Skeletal muscle satellite cell (primary cell): ENCODE measurements at regions not wholly inside any gene's neighbourhood (a gene's known extent, or its start where the extent isn't known, plus 50 kb on each side); places are given as distances from the start of the nearest gene placed in this dataset.

ENCODE experiments used
- H3K27me3 ChIP-seq: 2 replicates; pipeline ENCODE4 v1.7.0; 2013; ENCODE audit warnings: low read length; ENCODE audit not compliant: control insufficient read depth, insufficient read depth
- H3K36me3 ChIP-seq: 2 replicates; pipeline ENCODE4 v1.7.0; 2013; ENCODE audit warnings: mild to moderate bottlenecking, control low read depth, low read length; ENCODE audit not compliant: insufficient read depth
- H3K4me1 ChIP-seq: 2 replicates; pipeline ENCODE4 v1.7.0; 2013; ENCODE audit warnings: low read length; ENCODE audit not compliant: control insufficient read depth, insufficient read depth
- H3K4me2 ChIP-seq: 2 replicates; pipeline ENCODE4 v1.7.0; 2013; ENCODE audit warnings: mild to moderate bottlenecking, low read length
- H3K4me3 ChIP-seq: 2 replicates; pipeline ENCODE4 v1.7.0; 2013; ENCODE audit warnings: low read length
- H3K9ac ChIP-seq: 2 replicates; pipeline ENCODE4 v1.7.0; 2013; ENCODE audit warnings: mild to moderate bottlenecking, low read depth, low read length, moderate library complexity
- H3K9me3 ChIP-seq: replicated peaks from 2 replicates; pipeline ENCODE4 v1.7.0; 2013; ENCODE audit warnings: mild to moderate bottlenecking, control low read depth, low read length

DNA sequence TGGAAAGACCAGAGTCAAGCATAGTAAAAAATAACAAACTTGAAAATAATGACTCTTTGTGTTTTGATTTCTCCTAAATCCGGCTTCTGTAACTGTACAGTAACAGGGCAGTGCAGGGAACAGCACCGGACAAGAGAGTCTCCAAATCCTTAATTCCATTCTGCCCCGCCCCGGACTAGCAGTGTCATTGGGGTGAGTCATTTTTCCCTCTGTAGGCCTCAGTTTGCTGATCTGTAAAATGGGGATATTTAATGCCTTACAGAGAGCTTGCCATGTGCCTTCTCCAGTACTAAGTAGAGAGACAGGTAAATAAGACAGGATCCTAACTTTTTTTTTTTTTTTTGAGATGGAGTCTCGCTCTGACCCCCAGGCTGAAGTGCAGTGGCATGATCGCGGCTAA, 83.6 kb upstream of the TBC1D3K start:
- Histone ChIP-seq H3K4me3 (no peak overlapping the region), H3K9ac (no peak overlapping the region), H3K36me3 (no peaks in the 10 kb centered on the region), H3K4me2 (no peak overlapping the region), H3K4me1 (no peaks in the 10 kb centered on the region), H3K27me3 (peaks cover 54% of the 10 kb centered on the region), H3K9me3 (no peaks in the 10 kb centered on the region)

DNA sequence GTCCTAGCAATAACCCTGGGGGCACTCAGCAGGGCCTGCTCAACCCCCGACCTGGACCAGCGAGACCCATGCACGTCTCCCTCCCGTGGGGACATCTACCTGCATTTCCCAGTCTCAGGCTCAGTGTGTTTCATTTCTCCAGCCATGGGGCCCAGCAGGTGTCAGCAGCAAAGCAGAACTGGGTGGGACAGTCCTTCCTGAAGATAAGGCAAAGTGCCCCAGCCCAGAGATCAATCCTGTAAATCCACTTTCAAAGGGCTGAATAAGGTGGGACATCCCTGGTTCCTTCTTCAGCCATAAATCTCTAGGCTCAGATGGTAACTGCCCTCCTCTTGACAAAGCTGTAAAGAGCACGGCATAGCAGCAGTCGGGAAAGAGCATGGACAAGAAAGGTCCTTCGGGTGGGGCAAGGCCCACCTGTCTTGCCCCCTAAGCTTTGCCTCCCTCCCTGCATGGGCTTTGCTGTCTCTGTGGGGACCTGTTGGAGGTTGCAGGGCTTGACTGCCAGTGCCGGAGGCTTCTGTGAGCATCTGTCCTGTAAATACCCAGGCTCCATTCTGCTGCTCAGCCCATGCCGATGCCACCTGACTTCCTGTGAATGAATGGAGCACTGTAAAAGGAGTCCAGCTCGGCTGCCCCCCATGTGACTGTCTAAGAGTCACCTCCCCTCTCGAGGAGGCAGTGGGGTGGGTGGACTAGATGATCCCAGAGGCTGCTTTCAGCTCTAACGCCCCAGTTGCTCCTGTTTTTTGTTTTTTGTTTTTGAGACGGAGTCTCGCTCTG, 84.8 kb upstream of the TBC1D3K start:
- Histone ChIP-seq H3K4me1 (no peaks in the 10 kb centered on the region), H3K36me3 (no peaks in the 10 kb centered on the region)

DNA sequence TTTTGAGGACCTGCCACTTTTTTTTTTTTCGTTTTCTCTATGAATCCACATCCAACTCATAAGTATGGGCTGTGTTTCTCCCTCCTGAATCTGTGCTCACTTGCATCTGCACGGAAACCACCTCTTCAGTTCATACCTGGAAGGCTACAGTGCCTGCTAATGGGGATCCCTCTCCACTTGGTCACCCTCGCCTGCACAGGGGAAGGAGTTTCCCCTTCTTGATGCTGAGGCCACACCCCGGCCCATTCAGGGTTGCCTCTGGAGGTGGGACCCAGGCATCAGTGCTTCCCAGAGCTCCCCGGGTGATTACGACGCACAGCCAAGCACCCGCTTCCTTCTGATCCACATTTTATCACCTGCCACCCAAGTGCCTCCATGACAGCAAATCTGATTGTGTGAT, 85.9 kb upstream of the TBC1D3K start:
- Histone ChIP-seq H3K9ac (no peak overlapping the region), H3K36me3 (no peaks in the 10 kb centered on the region), H3K4me1 (no peaks in the 10 kb centered on the region), H3K4me3 (no peak overlapping the region), H3K27me3 (peaks cover 58% of the 10 kb centered on the region), H3K4me2 (no peak overlapping the region), H3K9me3 (no peaks in the 10 kb centered on the region)

More for the DNA sequence above, 84.8 kb upstream of the TBC1D3K start:
- no peak overlapping the region for H3K9ac ChIP-seq
- no peak overlapping the region for H3K4me3 ChIP-seq
- no peak overlapping the region for H3K4me2 ChIP-seq
- peaks cover 64% of the 10 kb centered on the region for H3K27me3 ChIP-seq
- H3K9me3 ChIP-seq: no peaks in the 10 kb centered on the region

DNA sequence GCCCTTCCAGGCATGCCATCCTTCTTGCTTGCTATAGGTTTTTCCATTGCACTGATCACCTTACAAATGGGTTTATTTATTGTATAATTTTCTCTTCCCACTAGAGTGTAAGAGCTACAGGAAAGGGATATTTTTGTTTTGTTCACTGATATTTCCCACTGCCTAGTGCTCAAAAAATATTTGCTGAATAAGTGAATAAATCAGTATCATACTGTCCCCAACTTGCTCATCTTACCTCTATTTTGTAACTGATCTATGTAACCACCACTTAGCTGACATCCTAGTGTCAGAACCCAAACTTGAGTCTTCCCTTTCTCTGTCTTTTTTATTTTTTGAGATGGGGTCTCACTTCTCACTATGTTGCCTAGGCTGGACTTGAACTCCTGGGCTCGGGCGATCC, 87.6 kb upstream of the TBC1D3K start:
- H3K4me3 ChIP-seq: no peak overlapping the region
- H3K36me3 ChIP-seq: no peaks in the 10 kb centered on the region
- no peak overlapping the region for H3K4me2 ChIP-seq
- H3K4me1 ChIP-seq: no peaks in the 10 kb centered on the region
- H3K27me3 ChIP-seq: peaks cover 54% of the 10 kb centered on the region
- H3K9ac ChIP-seq: no peak overlapping the region
- H3K9me3 ChIP-seq: no peaks in the 10 kb centered on the region

DNA sequence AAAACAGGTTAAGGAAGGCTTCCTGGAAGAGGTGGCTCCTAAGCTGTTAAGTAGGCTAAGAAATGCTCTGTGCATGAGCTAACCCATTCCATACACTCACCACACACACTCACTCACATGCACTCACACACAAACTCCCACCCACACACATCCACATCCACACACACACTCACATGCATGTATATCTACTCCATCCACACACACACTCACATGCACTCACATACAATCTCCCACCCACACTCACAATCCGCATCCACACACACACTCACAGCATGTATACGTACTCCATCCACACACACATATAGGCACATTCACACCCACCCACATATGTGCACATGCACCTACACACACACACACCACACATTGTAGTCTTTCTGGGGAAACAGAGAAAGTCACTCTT, 89.3 kb upstream of the HNF1B start:
- Histone ChIP-seq H3K9ac (no peak overlapping the region), H3K9me3 (no peaks in the 10 kb centered on the region), H3K4me2 (no peak overlapping the region), H3K4me1 (no peaks in the 10 kb centered on the region), H3K36me3 (no peaks in the 10 kb centered on the region), H3K27me3 (peaks cover 56% of the 10 kb centered on the region), H3K4me3 (no peak overlapping the region)

DNA sequence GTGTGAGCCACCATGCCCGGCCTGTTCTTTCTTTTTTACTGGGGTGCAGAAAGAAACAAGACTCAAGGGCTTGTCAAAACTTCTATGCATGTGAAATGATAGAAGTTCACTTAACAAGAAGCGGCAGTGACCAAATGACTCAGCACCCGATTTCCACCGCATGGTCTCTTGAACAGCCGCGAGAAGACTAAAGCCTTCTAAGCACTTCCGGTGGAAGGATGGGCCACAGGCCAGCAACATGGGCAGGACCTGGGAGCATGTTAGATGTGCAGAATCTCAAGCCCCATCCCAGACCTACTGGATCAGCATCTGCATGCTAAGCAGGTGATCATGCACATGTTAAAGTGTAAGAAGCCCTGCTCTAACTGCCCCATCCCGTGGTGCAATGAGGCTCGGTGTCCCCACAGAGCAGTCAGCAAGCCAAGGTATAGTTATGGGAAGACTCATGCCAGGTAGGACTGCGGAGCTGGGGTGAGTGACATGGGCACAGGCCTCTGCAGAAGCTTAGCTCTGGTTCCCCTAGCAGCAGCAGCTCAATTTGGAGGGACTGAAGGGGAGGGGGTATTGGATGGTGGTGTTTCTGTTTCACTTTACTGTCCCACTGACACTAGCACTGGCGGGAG, 88.5 kb upstream of the HNF1B start:
- Histone ChIP-seq H3K9ac (no peak overlapping the region), H3K9me3 (no peaks in the 10 kb centered on the region), H3K4me1 (no peaks in the 10 kb centered on the region), H3K4me3 (no peak overlapping the region), H3K27me3 (peaks cover 48% of the 10 kb centered on the region), H3K4me2 (no peak overlapping the region), H3K36me3 (no peaks in the 10 kb centered on the region)

DNA sequence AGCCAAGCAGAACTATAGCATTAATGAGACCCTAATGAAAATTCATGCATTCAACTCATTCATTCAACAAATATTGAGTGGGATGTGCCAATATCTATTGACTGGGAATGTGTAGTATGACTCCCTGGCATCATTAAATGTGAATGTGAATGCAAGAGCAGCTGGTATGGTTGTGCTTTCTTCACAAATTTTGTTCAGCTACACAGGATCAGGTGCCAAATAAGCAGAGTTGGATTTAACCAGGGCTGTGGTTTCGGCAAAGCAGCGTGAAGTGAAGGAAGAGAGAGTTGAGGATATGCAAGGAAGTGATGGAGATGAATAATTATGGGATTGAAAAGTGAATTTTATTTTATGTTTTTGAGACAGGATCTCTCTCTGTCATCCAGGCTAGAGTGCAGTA, 87.1 kb upstream of the HNF1B start:
- no peak overlapping the region for H3K4me3 ChIP-seq
- H3K4me1 ChIP-seq: no peaks in the 10 kb centered on the region
- no peak overlapping the region for H3K9ac ChIP-seq
- peaks cover 48% of the 10 kb centered on the region for H3K27me3 ChIP-seq
- no peaks in the 10 kb centered on the region for H3K36me3 ChIP-seq
- H3K9me3 ChIP-seq: no peaks in the 10 kb centered on the region
- H3K4me2 ChIP-seq: no peak overlapping the region

DNA sequence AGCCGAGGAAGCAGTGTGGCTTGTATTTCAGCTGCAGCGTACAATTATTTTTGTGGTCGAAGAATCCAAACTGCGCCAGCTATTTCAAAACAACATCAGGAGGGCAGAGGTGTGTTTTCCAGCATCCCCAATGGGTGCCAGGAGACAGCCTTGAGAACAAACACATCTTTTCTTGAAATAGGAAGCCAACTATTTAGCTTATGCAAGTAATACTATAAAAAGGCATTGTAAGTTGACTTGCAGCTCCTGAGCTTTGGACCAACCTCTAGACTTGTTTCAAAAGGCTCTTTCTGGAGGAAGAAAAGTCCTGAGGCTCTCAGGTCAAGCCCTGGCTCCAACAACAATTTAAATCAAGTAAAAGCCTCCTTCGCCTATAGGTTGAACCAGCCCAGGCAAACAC, 86.6 kb upstream of the HNF1B start:
- H3K9me3 ChIP-seq: no peaks in the 10 kb centered on the region
- no peak overlapping the region for H3K4me2 ChIP-seq
- peaks cover 44% of the 10 kb centered on the region for H3K27me3 ChIP-seq
- H3K36me3 ChIP-seq: no peaks in the 10 kb centered on the region
- no peak overlapping the region for H3K4me3 ChIP-seq
- no peak overlapping the region for H3K9ac ChIP-seq
- H3K4me1 ChIP-seq: no peaks in the 10 kb centered on the region

DNA sequence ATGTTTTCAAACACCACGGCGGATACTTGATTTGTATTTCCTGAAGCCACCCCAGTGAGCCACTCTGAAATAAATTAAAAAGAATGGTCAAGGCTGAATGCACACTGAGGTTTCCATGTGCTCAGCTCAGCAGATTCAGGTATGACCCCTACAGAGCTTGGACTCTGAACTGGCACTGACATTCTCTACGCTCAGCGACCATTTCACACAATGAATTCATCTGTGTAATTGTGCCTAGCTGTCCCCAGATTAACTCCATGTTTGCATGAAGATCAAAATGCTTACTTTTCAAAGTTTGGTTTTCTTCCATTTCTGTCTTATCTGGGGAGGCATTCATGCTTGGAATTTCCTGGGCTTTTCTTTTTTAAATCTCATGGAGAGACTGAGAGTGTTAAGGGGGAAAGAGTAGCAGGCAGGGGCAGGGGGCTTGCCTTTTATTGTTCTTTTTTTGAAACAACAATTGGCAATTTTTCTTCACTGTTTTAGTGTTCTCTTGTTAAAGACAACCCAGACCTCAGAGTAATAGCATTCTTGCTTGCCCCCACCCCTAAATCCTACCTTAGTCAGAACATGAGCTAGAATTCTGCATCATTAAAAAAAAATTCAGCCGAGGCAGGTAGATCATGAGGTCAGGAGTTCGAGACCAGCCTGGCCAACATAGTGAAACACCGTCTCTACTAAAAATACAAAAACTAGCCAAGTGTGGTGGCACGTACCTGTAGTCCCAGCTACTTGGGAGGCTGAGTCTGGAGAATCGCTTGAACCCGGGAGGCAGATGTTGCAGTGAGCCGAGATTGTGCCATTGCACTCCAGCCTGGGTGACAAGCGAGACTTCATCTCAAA, 85.5 kb upstream of the HNF1B start:
- no peak overlapping the region for H3K9ac ChIP-seq
- H3K4me1 ChIP-seq: no peaks in the 10 kb centered on the region
- no peak overlapping the region for H3K4me3 ChIP-seq
- no peaks in the 10 kb centered on the region for H3K9me3 ChIP-seq
- H3K36me3 ChIP-seq: no peaks in the 10 kb centered on the region
- peaks cover 34% of the 10 kb centered on the region for H3K27me3 ChIP-seq
- no peak overlapping the region for H3K4me2 ChIP-seq

DNA sequence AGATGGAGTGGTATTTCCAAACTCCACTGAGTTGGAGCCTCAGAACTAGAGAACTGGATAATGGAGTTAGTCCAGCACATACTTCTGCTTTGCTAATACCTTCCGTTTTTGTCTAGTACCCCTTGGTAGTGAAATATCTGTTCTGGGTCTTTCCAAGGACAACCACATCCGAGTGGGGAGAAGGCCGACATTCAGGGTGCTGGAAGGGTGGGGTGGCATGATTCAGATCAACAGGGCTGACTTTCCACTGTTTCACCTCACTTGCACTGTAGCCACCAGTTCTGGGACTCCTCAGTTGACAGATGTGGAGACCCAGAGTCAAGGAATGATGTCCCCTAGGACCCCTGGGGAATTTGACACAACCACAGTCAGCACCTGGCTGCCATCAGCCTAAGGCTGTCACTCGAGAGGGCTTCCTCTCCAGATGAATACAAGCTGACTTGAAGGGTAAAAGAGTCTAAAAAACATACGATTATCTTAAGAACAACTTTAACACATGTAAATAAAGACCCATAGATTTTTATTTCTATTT, 84.8 kb upstream of the HNF1B start:
- Histone ChIP-seq H3K9ac (no peak overlapping the region), H3K4me1 (peaks cover 6% of the 10 kb centered on the region)

DNA sequence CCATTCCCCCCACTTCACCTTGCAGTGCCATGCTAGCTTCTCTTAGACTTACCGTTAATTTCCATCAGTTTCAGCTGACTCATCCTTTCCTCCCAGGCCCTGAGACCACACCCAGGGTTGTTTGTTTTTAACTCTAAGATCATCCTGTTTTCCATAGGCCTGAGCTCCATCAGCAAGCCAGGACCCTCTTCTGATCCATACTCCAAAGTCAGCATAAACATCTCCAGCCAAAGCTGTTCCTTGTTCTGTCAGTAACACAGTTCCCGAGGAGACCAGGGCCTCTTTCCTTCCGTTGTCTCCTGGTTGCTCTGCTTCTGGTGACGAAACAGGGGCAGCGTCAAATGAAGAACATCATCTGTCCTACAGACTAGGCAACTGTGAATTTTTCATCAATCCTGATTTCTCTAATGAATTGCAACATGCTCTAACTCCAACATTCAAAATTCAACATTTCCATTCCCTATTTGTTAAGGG, 83.8 kb upstream of the HNF1B start:
- Histone ChIP-seq H3K4me3 (no peak overlapping the region), H3K9me3 (no peaks in the 10 kb centered on the region), H3K9ac (no peak overlapping the region), H3K36me3 (no peaks in the 10 kb centered on the region), H3K27me3 (peaks cover 25% of the 10 kb centered on the region), H3K4me2 (no peak overlapping the region), H3K4me1 (peaks cover 6% of the 10 kb centered on the region)

More for the DNA sequence above, 84.8 kb upstream of the HNF1B start:
- Histone ChIP-seq H3K4me3 (no peak overlapping the region), H3K27me3 (peaks cover 27% of the 10 kb centered on the region), H3K36me3 (no peaks in the 10 kb centered on the region), H3K9me3 (no peaks in the 10 kb centered on the region), H3K4me2 (no peak overlapping the region)
